Heart left ventricle (tissue), 16 donors: ENCODE measurements at regions not wholly inside any gene's neighbourhood (a gene's known extent, or its start where the extent isn't known, plus 50 kb on each side); places are given as distances from the start of the nearest gene placed in this dataset.
"Not testable (repeated sequence)": the region's sequence is repeated elsewhere in the genome, so short reads cannot be mapped to it uniquely, and the experiment has no call there.

Experiments
- ATAC-seq, 4 donors: fragments of 200-7000 bp; cut with Tn5 transposase; one replicate each; pipeline ENCODE4 v1.9.1; 2020 to 2022; ENCODE audit warnings: moderate library complexity in 4 of 4, mild to moderate bottlenecking in 3 of 4, moderate number of reproducible peaks in 1 of 4
- DNase-seq, 5 donors: peaks; one replicate each; pipeline ENCODE4 v3.0.0-alpha.2; 2020
- H3K27ac ChIP-seq, 12 donors: fragments of 200-600 bp; sonication (generic) in 4 of 12; one replicate each; pipeline versions ENCODE4 v1.5.0 to v1.8.0; 2016 to 2022; ENCODE audit warnings: mild to moderate bottlenecking in 2 of 12
- H3K27me3 ChIP-seq, 9 donors: fragments of 200-600 bp; sonication (generic) in 2 of 9; one replicate each; pipeline versions ENCODE4 v1.5.1 to v1.8.0; 2016 to 2022; ENCODE audit warnings: mild to moderate bottlenecking in 3 of 9
- H3K36me3 ChIP-seq, 9 donors: fragments of 200-600 bp; sonication (generic) in 2 of 9; one replicate each; pipeline versions ENCODE4 v1.5.0 to v1.8.0; 2018 to 2022; ENCODE audit warnings: mild to moderate bottlenecking in 2 of 9
- H3K4me1 ChIP-seq, 12 donors: fragments of 200-600 bp; sonication (generic) in 4 of 12; one replicate each; pipeline versions ENCODE4 v1.5.0 to v1.8.0; 2016 to 2022; ENCODE audit warnings: mild to moderate bottlenecking in 3 of 12
- H3K4me3 ChIP-seq, 12 donors: fragments of 200-600 bp; sonication (generic) in 4 of 12; one replicate each; pipeline versions ENCODE4 v1.5.0 to v1.8.0; 2017 to 2022; ENCODE audit warnings: mild to moderate bottlenecking in 9 of 12, moderate library complexity in 4 of 12
- H3K9me3 ChIP-seq, 12 donors: fragments of 200-600 bp; sonication (generic) in 4 of 12; one replicate each; pipeline versions ENCODE4 v1.5.0 to v1.8.0; 2016 to 2022; ENCODE audit warnings: mild to moderate bottlenecking in 1 of 12
- CTCF ChIP-seq, 12 donors: fragments of 200-600 bp; sonication (generic) in 4 of 12; IDR thresholded peaks; one replicate each; pipeline versions ENCODE4 v1.5.0 to v1.8.0; 2018 to 2022; ENCODE audit warnings: antibody characterized with exemption in 12 of 12, mild to moderate bottlenecking in 5 of 12
- POLR2A ChIP-seq, 2 donors: fragments of 450-650 bp; IDR thresholded peaks; one replicate each; pipeline ENCODE4 v1.6.1; 2017; ENCODE audit warnings: antibody characterized with exemption in 2 of 2, mild to moderate bottlenecking in 2 of 2, moderate library complexity in 2 of 2
- WGBS, 4 donors: extraction: QIAGEN DNeasy Blood & Tissue Kit in 2 of 4; methylation state at CpG; one replicate each; pipeline versions ENCODE4 v1.1.5 to v1.1.7; 2013 to 2018; 5-methylcytosine and 5-hydroxymethylcytosine counted together
- intact Hi-C, 10 donors: fragments of 100-400 bp; cut with DNase I; formaldehyde crosslinking; loops; one replicate each; pipeline versions ENCODE4 v1.11.1 to v1.14.2; 2022
- donor health status: ischemic (EF 13 %, LVEDD 7.1; RV severe dilation, severe dysfunction).
- donor health status: healthy with polysubstance abuse.
- donor health status: DM: no; HTN: yes; CAD: no.
- donor health status: DM: no; HTN: no; CAD: no.
- donor health status: ischemic (EF 25% LVEDD 6.9; RV normal size, moderate dysfunction).
- donor health status: ischemic (EF 25% LVEDD 5.7; RV mildly dilated, moderate dysfunction).
- donor health status: healthy.
- donor health status: DM: yes; HTN: yes; CAD: no.
- donor health status: ischemic (EF 35%, LVEDD 5.7; RV mildly dilated, moderate dysfunction).
- donor health status: nonischemic (EF 11% LVEDD 7.7; RV severe dilation, severe dysfunction).
- donor health status: DM: yes; HTN: yes; CAD: no.
- donor health status: PGD.
- donor health status: ischemic (EF 29% LVEDD 5.4; RV normal size, mild dysfunction).
- donor health status: nonischemic (EF 23%, LVEDD 6.1; RV moderate dilation, normal function).

GRCh38 chr4:120202222-120202621, 135.6 kb upstream of the MAD2L1 start:
- Histone ChIP-seq H3K27ac (no peak overlapping the region), H3K4me3 (no peak overlapping the region), H3K36me3 (no peaks in the 10 kb centered on the region), H3K27me3 (no peaks in the 10 kb centered on the region), H3K4me1 (no peaks in the 10 kb centered on the region), H3K9me3 (peaks cover 0 to 2% (median 0%) of the 10 kb centered on the region in 12 donors)
- WGBS, 4 donors = 89 to 100% (median 95%) methylated on average over 2 of the region's 2 CpGs
- no peak for ATAC-seq
- TF ChIP-seq POLR2A (IDR thresholded peaks at IDR 0.05) = no peak
- TF ChIP-seq CTCF (IDR thresholded peaks at IDR 0.05) = no peak
- DNase-seq = no peak
- intact Hi-C loops = no loop called here

- H3K4me3 ChIP-seq, ATAC-seq, intact Hi-C loops, H3K36me3 ChIP-seq, H3K9me3 ChIP-seq, H3K27me3 ChIP-seq, H3K27ac ChIP-seq, H3K4me1 ChIP-seq, DNase-seq: not testable (repeated sequence)
- 91 to 95% (median 93%) methylated on average over 2 to 4 of the region's 4 CpGs for WGBS, 4 donors
Observed at GRCh38 chr4:120200573-120201110, 134.0 kb upstream of the MAD2L1 start.

DNA sequence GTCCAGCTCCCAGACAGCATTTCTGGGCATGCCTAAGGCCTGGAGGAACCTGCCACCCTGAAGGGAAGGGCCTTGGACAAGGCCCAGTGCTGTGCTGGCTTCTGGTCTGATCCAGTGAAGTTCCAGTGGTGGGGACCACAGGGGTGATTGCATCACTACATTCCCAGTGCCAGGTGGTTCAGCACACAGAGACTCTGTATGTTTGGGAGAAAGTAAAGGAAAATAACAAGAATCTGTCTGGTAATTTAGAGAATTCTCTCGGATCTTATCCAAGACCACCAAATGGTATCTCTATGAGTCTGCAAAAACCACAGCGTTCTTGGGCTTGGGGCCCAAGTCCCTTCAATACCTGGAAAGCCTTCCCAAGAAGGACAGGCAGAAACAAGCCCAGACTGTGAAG, 131.8 kb upstream of the MAD2L1 start:
- no peak overlapping the region for H3K4me3 ChIP-seq
- no peak for DNase-seq
- H3K4me1 ChIP-seq = no peaks in the 10 kb centered on the region
- H3K27me3 ChIP-seq = no peaks in the 10 kb centered on the region
- intact Hi-C loops = no loop called here
- no peak for ATAC-seq
- no peaks in the 10 kb centered on the region for H3K36me3 ChIP-seq
- 63 to 92% (median 90%) methylated on average over 2 of the region's 2 CpGs for WGBS, 4 donors
- no peak for TF ChIP-seq POLR2A (IDR thresholded peaks at IDR 0.05)
- no peak for TF ChIP-seq CTCF (IDR thresholded peaks at IDR 0.05)
- no peaks in the 10 kb centered on the region for H3K9me3 ChIP-seq
- H3K27ac ChIP-seq = no peak overlapping the region

- Histone ChIP-seq H3K27ac (no peak overlapping the region), H3K36me3 (no peaks in the 10 kb centered on the region), H3K9me3 (peaks cover 0 to 11% (median 0%) of the 10 kb centered on the region in 12 donors), H3K4me3 (no peak overlapping the region), H3K27me3 (no peaks in the 10 kb centered on the region), H3K4me1 (no peaks in the 10 kb centered on the region)
- DNase-seq = no peak
- intact Hi-C loops = no loop called here
- 86 to 95% (median 91%) methylated on average over 1 of the region's 1 CpG for WGBS, 4 donors
- TF ChIP-seq POLR2A (IDR thresholded peaks at IDR 0.05) (no peak), CTCF (IDR thresholded peaks at IDR 0.05) (no peak)
- no peak for ATAC-seq
Observed at GRCh38 chr4:120177603-120178002, 111.0 kb upstream of the MAD2L1 start.

- 76 to 85% (median 81%) methylated on average over 2 of the region's 2 CpGs for WGBS, 4 donors
Observed at GRCh38 chr4:120175272-120175671, 108.6 kb upstream of the MAD2L1 start.

More at GRCh38 chr4:120175272-120175671, 108.6 kb upstream of the MAD2L1 start:
- TF ChIP-seq POLR2A (IDR thresholded peaks at IDR 0.05) (no peak), CTCF (IDR thresholded peaks at IDR 0.05) (no peak)
- Histone ChIP-seq H3K36me3 (no peaks in the 10 kb centered on the region), H3K4me1 (no peaks in the 10 kb centered on the region), H3K27ac (no peak overlapping the region), H3K27me3 (no peaks in the 10 kb centered on the region), H3K4me3 (no peak overlapping the region), H3K9me3 (peaks cover 0 to 9% (median 0%) of the 10 kb centered on the region in 12 donors)
- DNase-seq (no peak), ATAC-seq (no peak)
- intact Hi-C loops = no loop called here
